Fibroblast of mammary gland (primary cell): ENCODE measurements at regions not wholly inside any gene's neighbourhood (a gene's known extent, or its start where the extent isn't known, plus 50 kb on each side); places are given as distances from the start of the nearest gene placed in this dataset.
"Not testable (repeated sequence)": the region's sequence is repeated elsewhere in the genome, so short reads cannot be mapped to it uniquely, and the experiment has no call there.

Experiments
- DNase-seq: peaks from one replicate; pipeline ENCODE4 v3.0.0-alpha.2; 2010; ENCODE audit warnings: low read depth
- H3K4me3 ChIP-seq: 2 replicates; pipeline ENCODE4 v1.5.1; 2011; ENCODE audit warnings: low read depth, mild to moderate bottlenecking, low read length, moderate library complexity; ENCODE audit not compliant: control insufficient read depth
- TF ChIP-seq, protein P1 (sequence below): conservative IDR thresholded peaks from 2 replicates; pipeline ENCODE4 v1.5.1; 2011; ENCODE audit warnings: low read depth, low read length, inconsistent platforms; ENCODE audit not compliant: control insufficient read depth, insufficient read depth

DNA sequence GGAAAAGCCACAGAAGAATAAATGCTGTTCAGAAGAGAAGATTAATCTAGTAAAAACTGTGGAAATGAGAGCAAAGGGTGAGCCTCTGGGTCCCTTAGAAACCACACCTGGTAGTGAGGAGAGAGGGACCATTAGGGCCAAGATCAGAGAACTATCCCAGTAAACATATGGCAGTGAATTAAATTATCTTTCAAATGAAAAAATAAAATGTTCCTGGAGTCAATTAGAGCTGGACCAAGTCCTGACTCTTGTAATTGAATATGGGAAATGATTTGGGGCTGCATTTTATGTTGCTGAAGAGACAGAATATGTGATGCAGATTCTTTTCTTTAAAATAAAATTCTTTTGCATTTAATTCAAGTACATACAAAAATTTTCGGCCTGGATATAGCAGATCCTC lies 62.2 kb upstream of the PAX3 start:
- TF ChIP-seq, protein P1, sequence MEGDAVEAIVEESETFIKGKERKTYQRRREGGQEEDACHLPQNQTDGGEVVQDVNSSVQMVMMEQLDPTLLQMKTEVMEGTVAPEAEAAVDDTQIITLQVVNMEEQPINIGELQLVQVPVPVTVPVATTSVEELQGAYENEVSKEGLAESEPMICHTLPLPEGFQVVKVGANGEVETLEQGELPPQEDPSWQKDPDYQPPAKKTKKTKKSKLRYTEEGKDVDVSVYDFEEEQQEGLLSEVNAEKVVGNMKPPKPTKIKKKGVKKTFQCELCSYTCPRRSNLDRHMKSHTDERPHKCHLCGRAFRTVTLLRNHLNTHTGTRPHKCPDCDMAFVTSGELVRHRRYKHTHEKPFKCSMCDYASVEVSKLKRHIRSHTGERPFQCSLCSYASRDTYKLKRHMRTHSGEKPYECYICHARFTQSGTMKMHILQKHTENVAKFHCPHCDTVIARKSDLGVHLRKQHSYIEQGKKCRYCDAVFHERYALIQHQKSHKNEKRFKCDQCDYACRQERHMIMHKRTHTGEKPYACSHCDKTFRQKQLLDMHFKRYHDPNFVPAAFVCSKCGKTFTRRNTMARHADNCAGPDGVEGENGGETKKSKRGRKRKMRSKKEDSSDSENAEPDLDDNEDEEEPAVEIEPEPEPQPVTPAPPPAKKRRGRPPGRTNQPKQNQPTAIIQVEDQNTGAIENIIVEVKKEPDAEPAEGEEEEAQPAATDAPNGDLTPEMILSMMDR, result no peak
- no peak overlapping the region for H3K4me3 ChIP-seq
- DNase-seq, result no peak

DNA sequence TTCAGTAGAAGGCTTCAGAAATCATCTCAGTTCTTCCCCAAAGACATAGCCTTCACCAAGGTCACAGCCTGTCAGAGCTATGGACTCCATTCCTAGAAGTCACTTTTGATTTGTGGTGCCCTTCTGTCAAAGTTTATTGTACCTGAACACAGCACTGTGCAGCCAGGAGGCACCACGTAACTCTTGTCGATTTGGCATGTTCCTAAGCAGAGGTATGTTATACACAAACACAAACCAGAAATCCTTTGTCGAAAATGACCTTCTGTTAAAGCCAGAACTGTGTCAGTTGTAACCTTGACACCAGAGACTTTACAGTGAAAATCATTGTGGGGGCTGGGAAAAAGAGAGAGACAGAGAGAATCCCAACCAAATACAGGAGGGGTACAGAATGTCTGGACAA lies 62.6 kb upstream of the SGPP2 start:
- DNase-seq, result no peak
- TF ChIP-seq, protein P1, result no peak
- no peak overlapping the region for H3K4me3 ChIP-seq

DNA sequence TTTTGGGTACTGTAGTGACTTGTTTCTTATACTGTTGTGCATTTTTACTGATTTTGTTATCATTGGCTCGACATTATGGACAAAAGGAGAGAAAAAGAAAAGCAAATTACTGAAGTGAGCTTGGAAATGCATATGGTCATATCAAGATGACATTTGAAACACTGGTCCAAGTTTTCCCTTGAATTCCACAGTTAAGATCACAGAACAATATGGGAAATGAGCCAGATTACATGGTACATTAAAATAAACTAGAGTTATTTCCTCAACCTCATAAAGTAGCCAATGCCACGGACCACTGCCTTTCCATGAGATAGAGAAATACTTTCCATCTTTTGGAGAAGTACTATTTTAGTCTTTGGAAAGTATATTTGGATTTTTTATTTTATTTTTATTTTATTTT lies 62.0 kb upstream of the SGPP2 start:
- no peak for DNase-seq
- TF ChIP-seq, protein P1, result no peak
- no peak overlapping the region for H3K4me3 ChIP-seq

DNA sequence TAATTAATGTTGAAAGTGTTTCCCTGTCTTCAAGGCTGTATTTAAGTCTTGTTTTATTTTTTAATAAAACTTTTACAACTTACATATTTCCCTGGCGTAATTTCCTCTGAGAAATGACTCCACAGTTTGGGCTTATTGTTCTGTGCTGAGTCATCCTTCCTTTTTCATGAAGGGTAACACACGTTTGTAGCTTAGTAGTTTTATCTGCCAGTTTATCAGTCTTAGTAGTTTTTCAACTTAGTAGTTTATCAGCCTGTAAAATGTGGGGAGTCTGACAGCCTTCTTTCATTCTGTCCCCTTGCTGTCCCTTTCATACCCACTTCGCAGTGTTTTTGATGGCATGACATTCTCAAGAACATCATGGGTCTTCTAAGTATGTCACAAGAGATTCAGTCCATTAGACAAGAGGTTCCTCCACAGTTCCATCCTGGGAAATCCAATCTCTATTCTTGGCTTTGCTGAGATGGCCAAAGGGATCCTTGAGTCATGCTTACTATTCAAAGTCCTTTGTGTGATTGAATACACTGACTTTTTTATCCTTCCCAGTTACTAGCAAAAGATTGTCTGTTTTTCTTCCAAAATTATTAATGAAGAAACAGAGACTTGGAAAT lies 60.0 kb upstream of the SGPP2 start:
- no peak for DNase-seq
- TF ChIP-seq, protein P1, result no peak
- H3K4me3 ChIP-seq, result no peak overlapping the region

DNA sequence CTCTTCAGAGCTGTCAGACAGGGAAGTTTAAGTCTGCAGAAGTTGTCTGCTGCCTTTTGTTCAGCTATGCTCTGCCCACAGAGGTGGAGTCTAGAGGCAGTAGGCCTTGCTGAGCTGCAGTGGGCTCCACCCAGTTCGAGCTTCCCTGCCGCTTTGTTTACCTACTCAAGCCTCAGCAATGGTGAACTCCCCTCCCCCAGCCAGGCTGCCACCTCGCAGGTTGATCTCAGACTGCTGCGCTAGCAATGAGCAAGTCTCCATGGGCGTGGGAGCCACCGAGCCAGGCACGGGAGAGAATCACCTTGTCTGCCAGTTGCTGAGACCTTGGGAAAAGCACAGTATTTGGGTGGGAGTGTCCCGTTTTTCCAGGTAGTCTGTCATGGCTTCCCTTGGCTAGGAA lies 56.1 kb upstream of the SGPP2 start:
- H3K4me3 ChIP-seq, DNase-seq: not testable (repeated sequence)

DNA sequence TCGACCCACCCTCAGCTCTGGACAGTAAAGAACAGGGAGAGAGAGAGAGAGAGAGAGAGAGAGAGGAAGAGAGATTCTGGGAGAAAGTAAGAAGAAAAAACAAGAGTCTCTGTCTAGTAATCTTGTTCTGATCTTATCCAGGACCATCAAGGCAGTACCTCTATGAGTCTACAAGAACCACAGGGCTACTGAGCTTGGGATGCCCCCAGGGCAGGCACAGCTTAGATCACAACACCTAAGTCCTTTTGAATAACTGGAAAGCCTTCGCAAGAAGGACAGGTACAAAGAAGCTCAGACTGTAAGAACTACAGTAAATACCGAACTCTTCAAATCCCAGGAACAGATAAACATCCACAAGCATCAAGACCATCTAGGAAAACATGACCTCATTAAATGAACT lies 51.4 kb upstream of the SGPP2 start:
- TF ChIP-seq, protein P1, result no peak
- no peak overlapping the region for H3K4me3 ChIP-seq
- DNase-seq, result no peak
